D721Med (cell line): ENCODE measurements at regions not wholly inside any gene's neighbourhood (a gene's known extent, or its start where the extent isn't known, plus 50 kb on each side); places are given as distances from the start of the nearest gene placed in this dataset.

ENCODE experiments used
- DNase-seq: peaks from one replicate; pipeline ENCODE4 v3.0.0; 2011; ENCODE audit warnings: low spot score; ENCODE audit not compliant: insufficient read length
- FAIRE-seq: peaks from 2 replicates; lab custom pipeline; 2011; peaks lifted over from hg19 to GRCh38; lab: Jason Lieb, UNC
- TF ChIP-seq, protein P1 (sequence below): IDR thresholded peaks from 2 replicates; pipeline ENCODE4 v1.5.1; 2012; ENCODE audit warnings: mild to moderate bottlenecking, control low read depth; ENCODE audit not compliant: insufficient read depth; ENCODE audit errors: missing control alignments

DNA sequence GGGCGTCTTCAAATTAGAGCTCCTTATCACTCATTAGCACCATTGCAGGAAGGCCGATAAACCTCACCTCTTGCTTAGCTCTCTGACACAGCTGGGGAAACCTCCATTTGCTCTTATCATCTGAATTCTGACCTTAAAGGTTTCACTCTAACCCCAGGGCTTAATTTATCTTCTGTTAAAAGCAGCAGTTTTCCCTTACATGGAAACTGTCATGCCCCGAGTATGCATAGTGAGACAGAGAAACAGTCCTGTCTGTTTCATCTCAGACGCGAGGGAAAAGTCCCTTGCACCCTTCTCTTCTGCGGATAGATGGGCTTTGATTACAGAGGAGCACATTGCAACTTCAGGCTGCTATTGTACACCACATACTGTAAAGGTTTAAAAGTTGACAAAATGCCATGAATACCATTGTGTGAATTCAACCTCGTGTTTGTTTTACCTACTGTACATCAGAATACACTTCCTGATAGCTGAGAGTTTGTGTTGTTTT is 191.5 kb upstream of the BMP2 start:
- DNase-seq (no peak), FAIRE-seq (no peak)
- TF ChIP-seq, protein P1, sequence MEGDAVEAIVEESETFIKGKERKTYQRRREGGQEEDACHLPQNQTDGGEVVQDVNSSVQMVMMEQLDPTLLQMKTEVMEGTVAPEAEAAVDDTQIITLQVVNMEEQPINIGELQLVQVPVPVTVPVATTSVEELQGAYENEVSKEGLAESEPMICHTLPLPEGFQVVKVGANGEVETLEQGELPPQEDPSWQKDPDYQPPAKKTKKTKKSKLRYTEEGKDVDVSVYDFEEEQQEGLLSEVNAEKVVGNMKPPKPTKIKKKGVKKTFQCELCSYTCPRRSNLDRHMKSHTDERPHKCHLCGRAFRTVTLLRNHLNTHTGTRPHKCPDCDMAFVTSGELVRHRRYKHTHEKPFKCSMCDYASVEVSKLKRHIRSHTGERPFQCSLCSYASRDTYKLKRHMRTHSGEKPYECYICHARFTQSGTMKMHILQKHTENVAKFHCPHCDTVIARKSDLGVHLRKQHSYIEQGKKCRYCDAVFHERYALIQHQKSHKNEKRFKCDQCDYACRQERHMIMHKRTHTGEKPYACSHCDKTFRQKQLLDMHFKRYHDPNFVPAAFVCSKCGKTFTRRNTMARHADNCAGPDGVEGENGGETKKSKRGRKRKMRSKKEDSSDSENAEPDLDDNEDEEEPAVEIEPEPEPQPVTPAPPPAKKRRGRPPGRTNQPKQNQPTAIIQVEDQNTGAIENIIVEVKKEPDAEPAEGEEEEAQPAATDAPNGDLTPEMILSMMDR: no peak

DNA sequence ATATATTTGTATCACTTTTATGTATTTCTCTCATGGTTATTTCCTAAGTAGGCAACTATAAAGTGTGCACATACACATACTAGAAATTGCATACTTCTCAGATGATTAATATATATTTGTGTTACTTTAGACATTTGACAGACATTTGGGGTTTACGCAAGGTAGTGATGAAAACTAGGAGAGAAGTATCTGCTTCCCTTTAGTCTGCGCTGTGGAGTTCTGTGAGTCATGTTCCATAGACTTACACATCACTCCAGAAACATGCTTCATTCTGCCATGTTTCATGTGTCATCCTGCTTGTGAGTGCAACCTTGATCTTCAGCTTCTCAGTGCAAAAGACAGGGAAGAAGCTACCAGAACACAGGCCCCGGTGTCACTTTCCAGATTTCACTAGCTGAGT is 200.7 kb upstream of the BMP2 start:
- DNase-seq: no peak
- no peak for FAIRE-seq
- TF ChIP-seq, protein P1: no peak

DNA sequence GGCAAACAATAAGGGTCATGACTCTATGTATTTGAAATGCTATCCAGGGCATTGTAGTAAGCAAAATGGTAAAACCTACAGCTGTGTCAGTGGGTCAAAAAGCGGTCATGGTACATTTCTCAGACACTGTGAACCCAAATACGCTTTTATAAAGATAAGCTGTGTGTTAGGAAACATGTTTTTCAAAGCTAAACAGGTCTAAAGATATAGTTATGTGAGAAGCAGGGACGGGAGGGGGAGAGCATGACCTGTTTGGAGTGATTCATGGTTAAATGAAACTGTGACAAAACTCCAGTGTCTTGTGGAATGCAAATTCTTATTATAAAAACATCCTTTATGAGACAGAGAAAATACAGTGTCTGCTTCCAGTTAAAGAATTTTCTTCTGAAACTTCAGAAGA is 205.4 kb upstream of the BMP2 start:
- FAIRE-seq: no peak
- TF ChIP-seq, protein P1: no peak
- DNase-seq: no peak

DNA sequence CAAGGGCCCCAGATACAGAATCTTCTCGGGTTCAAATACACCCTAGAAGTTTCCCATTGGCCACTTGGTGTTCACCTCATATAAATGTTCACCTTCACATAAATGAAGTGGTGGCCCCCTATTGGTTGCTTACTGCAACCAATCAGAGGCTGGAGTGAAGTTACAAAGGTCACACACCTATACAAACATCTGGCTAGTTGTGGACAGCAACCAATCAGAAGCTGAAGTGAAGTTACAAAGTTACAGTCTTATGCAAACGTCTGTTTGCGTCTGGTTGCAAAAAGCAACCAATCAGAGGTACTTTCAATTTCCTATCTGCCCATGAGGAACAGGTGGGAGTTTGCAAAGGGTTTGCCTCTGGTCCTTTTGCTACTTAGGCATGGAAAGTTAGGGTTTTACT is 206.5 kb upstream of the BMP2 start:
- DNase-seq (no peak), FAIRE-seq (no peak)
- TF ChIP-seq, protein P1: no peak

DNA sequence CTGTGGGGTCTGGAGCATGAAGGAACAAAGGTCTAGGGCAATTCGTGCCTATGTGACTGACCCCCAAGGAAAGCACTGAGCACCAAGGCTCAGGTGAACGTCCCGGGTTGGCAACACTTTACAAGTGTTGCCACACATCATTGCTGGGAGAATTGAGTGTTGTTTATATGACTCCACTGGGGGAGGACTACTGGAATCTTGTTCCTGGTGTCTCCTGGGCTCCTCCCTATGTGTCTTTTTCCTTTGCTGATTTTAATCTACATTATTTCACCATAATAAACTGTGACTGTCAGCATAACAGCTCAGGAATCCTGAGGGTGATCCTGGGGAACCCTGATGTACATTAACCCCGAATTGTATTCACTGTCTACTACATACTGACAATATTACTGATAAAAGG is 207.7 kb upstream of the BMP2 start:
- DNase-seq: no peak
- FAIRE-seq: no peak
- TF ChIP-seq, protein P1: no peak

DNA sequence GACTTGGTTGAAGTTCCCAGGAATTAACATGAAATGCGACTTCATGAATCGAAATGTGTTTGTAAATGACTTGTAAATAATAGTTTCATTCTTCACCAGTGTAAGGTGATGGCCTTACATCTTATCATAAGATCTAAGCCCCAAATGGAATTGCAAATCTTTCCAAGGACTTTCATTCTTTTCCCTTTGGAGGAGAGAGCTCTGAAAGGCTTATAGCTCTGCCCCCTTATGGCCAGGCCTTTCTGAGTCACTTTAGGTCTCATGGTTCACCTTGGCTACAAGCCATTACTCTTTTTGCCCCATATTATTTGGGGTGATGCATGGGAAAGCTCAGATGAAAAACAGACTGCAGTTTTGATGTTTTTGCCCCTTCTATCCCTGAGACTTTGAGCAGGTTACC is 209.1 kb upstream of the BMP2 start:
- no peak for FAIRE-seq

More for the DNA sequence above, 209.1 kb upstream of the BMP2 start:
- TF ChIP-seq, protein P1: no peak
- DNase-seq: no peak
